22Rv1 (cell line): ENCODE measurements at regions not wholly inside any gene's neighbourhood (a gene's known extent, or its start where the extent isn't known, plus 50 kb on each side); places are given as distances from the start of the nearest gene placed in this dataset.

Experiments
- ZFX ChIP-seq: fragments of 450-650 bp; IDR thresholded peaks from 2 replicates; pipeline ENCODE4 v1.6.1; 2017; ENCODE audit warnings: antibody characterized with exemption, borderline replicate concordance
- TF ChIP-seq, protein P1 (sequence below): fragments of 450-650 bp; IDR thresholded peaks from 2 replicates; pipeline ENCODE4 v1.5.1; 2017; ENCODE audit warnings: mild to moderate bottlenecking

GRCh38 chr4:18234108-18234507, 212.6 kb upstream of the LCORL start:
- TF ChIP-seq, protein P1, sequence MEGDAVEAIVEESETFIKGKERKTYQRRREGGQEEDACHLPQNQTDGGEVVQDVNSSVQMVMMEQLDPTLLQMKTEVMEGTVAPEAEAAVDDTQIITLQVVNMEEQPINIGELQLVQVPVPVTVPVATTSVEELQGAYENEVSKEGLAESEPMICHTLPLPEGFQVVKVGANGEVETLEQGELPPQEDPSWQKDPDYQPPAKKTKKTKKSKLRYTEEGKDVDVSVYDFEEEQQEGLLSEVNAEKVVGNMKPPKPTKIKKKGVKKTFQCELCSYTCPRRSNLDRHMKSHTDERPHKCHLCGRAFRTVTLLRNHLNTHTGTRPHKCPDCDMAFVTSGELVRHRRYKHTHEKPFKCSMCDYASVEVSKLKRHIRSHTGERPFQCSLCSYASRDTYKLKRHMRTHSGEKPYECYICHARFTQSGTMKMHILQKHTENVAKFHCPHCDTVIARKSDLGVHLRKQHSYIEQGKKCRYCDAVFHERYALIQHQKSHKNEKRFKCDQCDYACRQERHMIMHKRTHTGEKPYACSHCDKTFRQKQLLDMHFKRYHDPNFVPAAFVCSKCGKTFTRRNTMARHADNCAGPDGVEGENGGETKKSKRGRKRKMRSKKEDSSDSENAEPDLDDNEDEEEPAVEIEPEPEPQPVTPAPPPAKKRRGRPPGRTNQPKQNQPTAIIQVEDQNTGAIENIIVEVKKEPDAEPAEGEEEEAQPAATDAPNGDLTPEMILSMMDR: no peak
- no peak for TF ChIP-seq ZFX
